ENCODE measurements at regions not wholly inside any gene's neighbourhood (a gene's known extent, or its start where the extent isn't known, plus 50 kb on each side); places are given as distances from the start of the nearest gene placed in this dataset.

DNA sequence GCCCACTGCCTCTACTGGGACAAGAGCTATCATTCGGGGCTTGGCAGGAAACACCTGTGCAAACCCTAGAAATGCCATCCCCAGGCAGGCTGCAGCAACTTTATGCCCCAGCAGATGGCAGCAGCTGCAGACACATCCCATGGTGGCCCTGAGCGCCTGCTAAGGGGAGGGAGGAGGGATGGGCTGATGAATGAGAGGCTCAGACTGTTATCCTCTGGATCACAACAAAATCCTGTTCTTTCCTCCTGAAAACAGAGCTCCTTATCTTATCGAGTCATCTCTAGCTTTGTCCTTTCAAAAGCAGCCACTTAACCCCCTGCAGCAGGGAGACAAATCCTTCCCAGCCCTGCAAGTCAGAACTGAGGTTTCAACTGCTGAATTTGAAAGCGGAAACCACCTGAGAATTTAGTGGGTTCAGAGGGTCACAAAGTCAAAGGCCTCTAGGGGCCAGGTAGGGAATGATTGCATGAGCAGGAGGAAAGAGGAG is 90.6 kb upstream of the PROK2 start:
- TF ChIP-seq POLR2AphosphoS5 (IDR thresholded peaks at IDR 0.05) = no peak
- no peak for TF ChIP-seq EP300 (IDR thresholded peaks at IDR 0.05; ENCODE audit: low read depth)

Measured in transverse colon (tissue), 3 donors.